Right atrium auricular region (tissue), 2 donors: ENCODE measurements at regions not wholly inside any gene's neighbourhood (a gene's known extent, or its start where the extent isn't known, plus 50 kb on each side); places are given as distances from the start of the nearest gene placed in this dataset.

ENCODE experiments used
- DNase-seq: peaks from one replicate; pipeline ENCODE4 v3.0.0-alpha.2; 2019; ENCODE audit warnings: low spot score
- H3K27ac ChIP-seq, 2 donors: fragments of 200-600 bp; sonication (generic); 1 replicate in 1 of 2; 2 replicates in 1 of 2; pipeline ENCODE4 v1.5.1; 2016 to 2019
- H3K27me3 ChIP-seq, 2 donors: fragments of 200-600 bp; sonication (generic); one replicate each; pipeline versions ENCODE4 v1.5.1 to v1.6.0; 2017 to 2019
- H3K36me3 ChIP-seq: fragments of 200-600 bp; sonication (generic); one replicate; pipeline ENCODE4 v1.5.1; 2016
- H3K4me1 ChIP-seq, 2 donors: fragments of 200-600 bp; sonication (generic); one replicate each; pipeline versions ENCODE4 v1.5.1 to v1.6.0; 2017 to 2019
- H3K4me3 ChIP-seq, 2 donors: fragments of 200-600 bp; sonication (generic); 1 replicate in 1 of 2; 2 replicates in 1 of 2; pipeline ENCODE4 v1.5.1; 2017 to 2019; ENCODE audit warnings: mild to moderate bottlenecking in 1 of 2, moderate library complexity in 1 of 2
- H3K9me3 ChIP-seq, 2 donors: fragments of 200-600 bp; sonication (generic); one replicate each; pipeline ENCODE4 v1.5.1; 2019
- TF ChIP-seq, protein P1 (sequence below), 2 donors: fragments of 200-600 bp; sonication (generic); IDR thresholded peaks; one replicate each; pipeline ENCODE4 v1.5.1; 2019; ENCODE audit warnings: antibody characterized with exemption in 2 of 2

- no peak overlapping the region for H3K27ac ChIP-seq
- DNase-seq: no peak
- TF ChIP-seq, protein P1, sequence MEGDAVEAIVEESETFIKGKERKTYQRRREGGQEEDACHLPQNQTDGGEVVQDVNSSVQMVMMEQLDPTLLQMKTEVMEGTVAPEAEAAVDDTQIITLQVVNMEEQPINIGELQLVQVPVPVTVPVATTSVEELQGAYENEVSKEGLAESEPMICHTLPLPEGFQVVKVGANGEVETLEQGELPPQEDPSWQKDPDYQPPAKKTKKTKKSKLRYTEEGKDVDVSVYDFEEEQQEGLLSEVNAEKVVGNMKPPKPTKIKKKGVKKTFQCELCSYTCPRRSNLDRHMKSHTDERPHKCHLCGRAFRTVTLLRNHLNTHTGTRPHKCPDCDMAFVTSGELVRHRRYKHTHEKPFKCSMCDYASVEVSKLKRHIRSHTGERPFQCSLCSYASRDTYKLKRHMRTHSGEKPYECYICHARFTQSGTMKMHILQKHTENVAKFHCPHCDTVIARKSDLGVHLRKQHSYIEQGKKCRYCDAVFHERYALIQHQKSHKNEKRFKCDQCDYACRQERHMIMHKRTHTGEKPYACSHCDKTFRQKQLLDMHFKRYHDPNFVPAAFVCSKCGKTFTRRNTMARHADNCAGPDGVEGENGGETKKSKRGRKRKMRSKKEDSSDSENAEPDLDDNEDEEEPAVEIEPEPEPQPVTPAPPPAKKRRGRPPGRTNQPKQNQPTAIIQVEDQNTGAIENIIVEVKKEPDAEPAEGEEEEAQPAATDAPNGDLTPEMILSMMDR (IDR thresholded peaks at IDR 0.05): no peak
- H3K4me1 ChIP-seq: no peaks in the 10 kb centered on the region
- no peaks in the 10 kb centered on the region for H3K36me3 ChIP-seq
- no peak overlapping the region for H3K4me3 ChIP-seq
- H3K9me3 ChIP-seq: peaks cover 0 to 9% of the 10 kb centered on the region in 2 donors
- H3K27me3 ChIP-seq: no peaks in the 10 kb centered on the region
Observed at GRCh38 chr9:80156262-80156661, 584.5 kb downstream of the TLE4 start.

- TF ChIP-seq, protein P1 (IDR thresholded peaks at IDR 0.05): no peak
- H3K27me3 ChIP-seq: no peaks in the 10 kb centered on the region
- no peak overlapping the region for H3K4me3 ChIP-seq
- H3K9me3 ChIP-seq: peaks cover 0 to 10% of the 10 kb centered on the region in 2 donors
- no peak overlapping the region for H3K27ac ChIP-seq
- no peak for DNase-seq
- H3K4me1 ChIP-seq: no peaks in the 10 kb centered on the region
- H3K36me3 ChIP-seq: no peaks in the 10 kb centered on the region
Observed at GRCh38 chr9:80147866-80148265, 576.1 kb downstream of the TLE4 start.

DNA sequence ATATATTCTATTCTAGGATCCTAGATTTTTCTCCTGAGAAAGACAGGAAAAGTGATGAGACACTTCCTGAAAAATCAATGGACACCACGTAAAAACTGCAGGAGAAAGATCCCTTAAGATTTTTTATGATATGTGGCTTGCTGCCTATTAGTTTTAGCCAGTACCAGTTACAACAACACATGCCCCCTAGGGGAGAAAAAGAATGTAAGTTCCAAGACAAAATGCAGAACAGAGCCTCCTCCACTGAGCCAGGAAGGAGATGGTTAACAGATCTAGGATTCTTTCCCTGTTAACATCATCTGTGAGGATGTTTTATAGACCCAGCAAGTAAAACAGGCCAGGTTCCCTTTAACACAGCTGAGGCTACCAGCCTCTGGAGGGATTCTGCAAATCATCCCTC lies 574.7 kb downstream of the TLE4 start:
- Histone ChIP-seq H3K4me3 (no peak overlapping the region), H3K27me3 (no peaks in the 10 kb centered on the region), H3K9me3 (peaks cover 0 to 10% of the 10 kb centered on the region in 2 donors), H3K36me3 (no peaks in the 10 kb centered on the region), H3K27ac (no peak overlapping the region), H3K4me1 (no peaks in the 10 kb centered on the region)
- TF ChIP-seq, protein P1 (IDR thresholded peaks at IDR 0.05): no peak
- no peak for DNase-seq

DNA sequence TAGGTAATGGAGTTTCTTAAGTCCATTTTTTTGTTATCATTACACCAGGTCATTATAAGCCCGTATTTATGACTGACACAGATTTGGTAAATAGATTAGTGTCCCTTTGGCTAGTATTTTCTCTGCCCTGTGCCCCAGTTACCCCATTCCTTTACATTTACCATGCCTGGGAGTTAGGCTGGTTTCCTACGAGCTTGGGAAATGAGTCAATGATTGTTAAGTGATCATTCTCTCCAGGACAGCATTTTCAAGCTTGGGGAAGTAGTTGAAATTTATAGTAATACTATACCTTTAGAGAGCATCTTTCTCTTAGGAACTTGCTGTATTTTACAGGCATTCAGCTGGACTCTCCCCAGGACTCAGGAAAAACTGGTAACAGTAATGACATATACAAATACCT lies 573.1 kb downstream of the TLE4 start:
- Histone ChIP-seq H3K27me3 (no peaks in the 10 kb centered on the region), H3K4me1 (no peaks in the 10 kb centered on the region), H3K27ac (no peak overlapping the region), H3K36me3 (no peaks in the 10 kb centered on the region), H3K4me3 (no peak overlapping the region), H3K9me3 (peaks cover 0 to 5% of the 10 kb centered on the region in 2 donors)
- no peak for DNase-seq
- TF ChIP-seq, protein P1 (IDR thresholded peaks at IDR 0.05): no peak

- H3K4me1 ChIP-seq: no peaks in the 10 kb centered on the region
- peaks cover 0 to under 1% of the 10 kb centered on the region in 2 donors for H3K9me3 ChIP-seq
- no peaks in the 10 kb centered on the region for H3K36me3 ChIP-seq
- no peak for DNase-seq
- TF ChIP-seq, protein P1 (IDR thresholded peaks at IDR 0.05): no peak
- H3K4me3 ChIP-seq: no peak overlapping the region
- no peaks in the 10 kb centered on the region for H3K27me3 ChIP-seq
- H3K27ac ChIP-seq: no peak overlapping the region
Observed at GRCh38 chr9:80144406-80144805, 572.6 kb downstream of the TLE4 start.

DNA sequence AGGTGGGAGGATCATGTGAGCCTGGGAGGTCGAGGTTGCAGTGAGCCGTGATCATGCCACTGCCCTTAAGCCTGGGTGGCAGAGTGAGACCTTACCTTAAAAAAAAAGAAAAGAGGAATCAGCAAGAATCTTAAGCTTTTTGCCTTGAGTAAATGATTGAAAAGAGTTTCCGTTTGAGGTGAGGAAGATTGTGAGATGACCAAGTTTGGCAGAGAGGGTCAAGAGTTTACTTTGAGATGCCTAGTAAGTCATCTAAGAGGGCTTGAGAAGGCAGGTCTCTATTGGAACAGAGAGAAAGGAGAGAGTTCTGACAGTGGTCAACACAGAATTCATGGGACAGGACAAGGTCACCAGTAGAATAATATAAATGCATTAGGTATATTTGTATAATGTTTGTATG lies 572.1 kb downstream of the TLE4 start:
- Histone ChIP-seq H3K27me3 (no peaks in the 10 kb centered on the region), H3K4me3 (no peak overlapping the region), H3K27ac (no peak overlapping the region), H3K36me3 (no peaks in the 10 kb centered on the region), H3K9me3 (no peaks in the 10 kb centered on the region), H3K4me1 (no peaks in the 10 kb centered on the region)
- TF ChIP-seq, protein P1 (IDR thresholded peaks at IDR 0.05): no peak
- DNase-seq: no peak
